H4 (cell line): ENCODE measurements at regions not wholly inside any gene's neighbourhood (a gene's known extent, or its start where the extent isn't known, plus 50 kb on each side); places are given as distances from the start of the nearest gene placed in this dataset.

Source experiments
- DNase-seq: peaks from one replicate; pipeline ENCODE4 v3.0.0-alpha.2; 2015; ENCODE audit warnings: low spot score

- DNase-seq, result no peak
Measured at GRCh38 chr2:41774011-41774605, 273.7 kb upstream of the PKDCC start.

- DNase-seq, result no peak
Measured at GRCh38 chr2:41775366-41776025, 272.3 kb upstream of the PKDCC start.

- no peak for DNase-seq
Measured at GRCh38 chr2:41779888-41780287, 267.9 kb upstream of the PKDCC start.

- DNase-seq, result peak; percentile 21
Measured at GRCh38 chr2:41782306-41783158, 265.3 kb upstream of the PKDCC start.

- peak; percentile 9 for DNase-seq
Measured at GRCh38 chr2:41784496-41784895, 263.3 kb upstream of the PKDCC start.

- no peak for DNase-seq
Measured at GRCh38 chr2:41785251-41786022, 262.4 kb upstream of the PKDCC start.

- peak; percentile 15 for DNase-seq
Measured at GRCh38 chr2:41791523-41791922, 256.3 kb upstream of the PKDCC start.

- DNase-seq, result no peak
Measured at GRCh38 chr2:41803361-41803760, 244.5 kb upstream of the PKDCC start.

GRCh38 chr2:41806286-41806685, 241.5 kb upstream of the PKDCC start:
- no peak for DNase-seq

GRCh38 chr2:41821167-41821566, 226.7 kb upstream of the PKDCC start:
- DNase-seq, result no peak

- no peak for DNase-seq
Measured at GRCh38 chr2:41826921-41827320, 220.9 kb upstream of the PKDCC start.

- DNase-seq, result no peak
Measured at GRCh38 chr2:41827354-41827971, 220.4 kb upstream of the PKDCC start.

GRCh38 chr2:41828052-41828643, 219.7 kb upstream of the PKDCC start:
- DNase-seq, result no peak

GRCh38 chr2:41829052-41829451, 218.8 kb upstream of the PKDCC start:
- DNase-seq, result peak; percentile 59

GRCh38 chr2:41830600-41830999, 217.2 kb upstream of the PKDCC start:
- DNase-seq, result no peak

- no peak for DNase-seq
Measured at GRCh38 chr2:41832218-41832617, 215.6 kb upstream of the PKDCC start.

- no peak for DNase-seq
Measured at GRCh38 chr2:41835401-41835800, 212.4 kb upstream of the PKDCC start.

- peak; percentile 30 for DNase-seq
Measured at GRCh38 chr2:41836948-41837347, 210.9 kb upstream of the PKDCC start.

- no peak for DNase-seq
Measured at GRCh38 chr2:41837610-41838009, 210.2 kb upstream of the PKDCC start.

GRCh38 chr2:41840702-41841551, 206.9 kb upstream of the PKDCC start:
- DNase-seq, result peak; percentile 97
